K562 (cell line): ENCODE measurements at regions not wholly inside any gene's neighbourhood (a gene's known extent, or its start where the extent isn't known, plus 50 kb on each side); places are given as distances from the start of the nearest gene placed in this dataset.

Source experiments
- ATF6 ChIP-seq: sonication (generic); formaldehyde crosslinking; IDR thresholded peaks from 2 replicates; pipeline ENCODE4 v1.4.0; 2020; ENCODE audit warnings: mild to moderate bottlenecking, missing genetic modification reagents
- CEBPB ChIP-seq: fragments of 450-650 bp; IDR thresholded peaks from 2 replicates; pipeline ENCODE4 v1.6.1; 2016; ENCODE audit warnings: missing genetic modification characterization, missing compliant biosample characterization
- CLOCK ChIP-seq: fragments of 250-450 bp; sonication (Bioruptor Pico); IDR thresholded peaks from 2 replicates; pipeline ENCODE4 v1.4.0; 2020; ENCODE audit warnings: mild to moderate bottlenecking, moderate library complexity, borderline replicate concordance
- CSDE1 ChIP-seq, 2 experiments: fragments of 450-650 bp; IDR thresholded peaks; 2 replicates each; pipeline ENCODE4 v1.6.1; 2016; ENCODE audit warnings: mild to moderate bottlenecking in 1 of 2
- GMEB1 ChIP-seq: fragments of 250-450 bp; sonication (Bioruptor Pico); IDR thresholded peaks from 2 replicates; pipeline ENCODE4 v1.4.0; 2020; ENCODE audit warnings: mild to moderate bottlenecking
- GTF2A2 ChIP-seq: IDR thresholded peaks from 2 replicates; pipeline ENCODE4 v1.6.1; 2016; ENCODE audit warnings: mild to moderate bottlenecking, missing genetic modification characterization, missing compliant biosample characterization
- KLF1 ChIP-seq: fragments of 450-650 bp; IDR thresholded peaks from 2 replicates; pipeline ENCODE4 v1.6.1; 2016; ENCODE audit warnings: missing genetic modification characterization, missing compliant biosample characterization
- MCM7 ChIP-seq, 2 experiments: fragments of 450-650 bp; IDR thresholded peaks; 2 replicates each; pipeline ENCODE4 v1.6.1; 2016 to 2018
- MEF2D ChIP-seq: conservative IDR thresholded peaks from 2 replicates; pipeline ENCODE4 v1.6.1; 2016; ENCODE audit warnings: low read depth, missing genetic modification characterization, missing compliant biosample characterization
- MEIS2 ChIP-seq: fragments of 450-650 bp; IDR thresholded peaks from 2 replicates; pipeline ENCODE4 v1.6.1; 2014; ENCODE audit warnings: mild to moderate bottlenecking; ENCODE audit not compliant: partially characterized antibody
- NR2C2 ChIP-seq, 2 experiments: fragments of 200-800 bp in 1 of 2; sonication (Bioruptor generic) in 1 of 2; sonication (generic) in 1 of 2; formaldehyde crosslinking in 1 of 2; IDR thresholded peaks; 2 replicates each; pipeline versions ENCODE4 v1.6.1 to v1.8.0; 2016 to 2022; ENCODE audit warnings: mild to moderate bottlenecking in 1 of 2, missing compliant biosample characterization in 1 of 2, missing genetic modification characterization in 1 of 2, missing genetic modification reagents in 1 of 2
- POLR2H ChIP-seq: IDR thresholded peaks from 2 replicates; pipeline ENCODE4 v1.6.1; 2016; ENCODE audit warnings: missing genetic modification characterization, low read depth, mild to moderate bottlenecking, control low read depth, missing compliant biosample characterization, moderate library complexity
- PYGO2 ChIP-seq: fragments of 450-650 bp; IDR thresholded peaks from 2 replicates; pipeline ENCODE4 v1.6.1; 2016; ENCODE audit warnings: mild to moderate bottlenecking, missing genetic modification characterization, moderate library complexity, missing compliant biosample characterization
- RFX1 ChIP-seq: fragments of 450-650 bp; IDR thresholded peaks from 2 replicates; pipeline ENCODE4 v1.6.1; 2016; ENCODE audit warnings: mild to moderate bottlenecking, moderate library complexity
- SAFB ChIP-seq: fragments of 200-400 bp; formaldehyde crosslinking; IDR thresholded peaks from 2 replicates; pipeline ENCODE4 v1.6.1; 2017; ENCODE audit warnings: low read depth, low read length, borderline replicate concordance
- SMAD3 ChIP-seq: fragments of 450-650 bp; formaldehyde crosslinking; conservative IDR thresholded peaks from 2 replicates; pipeline ENCODE4 v1.4.0; 2020; ENCODE audit warnings: mild to moderate bottlenecking
- SNAPC5 ChIP-seq: fragments of 250-450 bp; sonication (Bioruptor Pico); IDR thresholded peaks from 2 replicates; pipeline ENCODE4 v1.8.0; 2021; ENCODE audit warnings: moderate library complexity, mild to moderate bottlenecking, inconsistent platforms
- TFAM ChIP-seq: fragments of 250-450 bp; sonication (Bioruptor Pico); conservative IDR thresholded peaks from 2 replicates; pipeline ENCODE4 v1.5.0; 2021; ENCODE audit warnings: mild to moderate bottlenecking, moderate library complexity
- ZBTB17 ChIP-seq: fragments of 450-650 bp; formaldehyde crosslinking; IDR thresholded peaks from 2 replicates; pipeline ENCODE4 v1.4.0; 2020; ENCODE audit warnings: mild to moderate bottlenecking
- ZKSCAN8 ChIP-seq: fragments of 200-800 bp; sonication (Bioruptor generic); IDR thresholded peaks from 2 replicates; pipeline ENCODE4 v1.6.1; 2016; ENCODE audit warnings: missing genetic modification characterization, missing compliant biosample characterization
- ZNF174 ChIP-seq: fragments of 250-450 bp; sonication (Bioruptor Pico); IDR thresholded peaks from 2 replicates; pipeline ENCODE4 v1.4.0; 2020; ENCODE audit warnings: mild to moderate bottlenecking
- ZNF41 ChIP-seq: fragments of 250-450 bp; sonication (Bioruptor Pico); conservative IDR thresholded peaks from 2 replicates; pipeline ENCODE4 v1.4.0; 2020; ENCODE audit warnings: mild to moderate bottlenecking
- ZNF507 ChIP-seq: conservative IDR thresholded peaks from 2 replicates; pipeline ENCODE4 v1.6.1; 2017; ENCODE audit warnings: missing genetic modification characterization, missing compliant biosample characterization

GRCh38 chr6:137370871-137371633 lies 123.1 kb downstream of the OLIG3 start (continued):
- no peak for TF ChIP-seq ATF6 (CRISPR knock-in tag)
- no peak for TF ChIP-seq NR2C2 (CRISPR knock-in tag; IDR thresholded peaks at IDR 0.05)
- TF ChIP-seq NR2C2 (tag; IDR thresholded peaks at IDR 0.05) = peak; percentile 36; the same call in 1 of the 2 replicates
- TF ChIP-seq SMAD3 = peak; percentile 95
- peak; percentile 97 for TF ChIP-seq PYGO2 (tag)
- TF ChIP-seq GTF2A2 (tag) = peak; percentile 94
- peak; percentile 85; the same call in 1 of the 2 replicates for TF ChIP-seq ZBTB17 (CRISPR knock-in tag)
- no peak for TF ChIP-seq MEIS2
- no peak for TF ChIP-seq CLOCK (CRISPR knock-in tag)
- peak; percentile 45; the same call in 1 of the 2 replicates for TF ChIP-seq POLR2H (tag)
- no peak for TF ChIP-seq SNAPC5
- TF ChIP-seq ZKSCAN8 (CRISPR knock-in tag) = peak; percentile 88
- no peak for TF ChIP-seq TFAM (CRISPR knock-in tag)
- peak; percentile 87 for TF ChIP-seq MEF2D (tag)
- TF ChIP-seq ZNF507 = 0 out of 2 replicates have a peak, but pooled peaks have one; percentile 20
- no peak for TF ChIP-seq MCM7 (IDR thresholded peaks at IDR 0.05)
- TF ChIP-seq ZNF174 (CRISPR knock-in tag) = no peak
- TF ChIP-seq RFX1 = no peak
- TF ChIP-seq SAFB = no peak
- peak; percentile 92 for TF ChIP-seq ZNF41 (CRISPR knock-in tag)
- TF ChIP-seq GMEB1 = peak; percentile 25; the same call in 1 of the 2 replicates
- 0 out of 2 replicates have a peak, but pooled peaks have one; percentile 30 for TF ChIP-seq KLF1
- TF ChIP-seq CSDE1 (IDR thresholded peaks at IDR 0.05) = no peak
- no peak for TF ChIP-seq CEBPB
